ENCODE measurements at regions not wholly inside any gene's neighbourhood (a gene's known extent, or its start where the extent isn't known, plus 50 kb on each side); places are given as distances from the start of the nearest gene placed in this dataset.
"Not testable (repeated sequence)": the region's sequence is repeated elsewhere in the genome, so short reads cannot be mapped to it uniquely, and the experiment has no call there.

GRCh38 chr20:53858516-53858915, 211.9 kb downstream of the BCAS1 start:
- not testable (repeated sequence) for TF ChIP-seq YY1 (IDR thresholded peaks at IDR 0.05); CTCF (IDR thresholded peaks at IDR 0.05; ENCODE audit: low read depth, low read length, missing input control); ZBTB33 (IDR thresholded peaks at IDR 0.05); RAD21 (IDR thresholded peaks at IDR 0.05); MAX (IDR thresholded peaks at IDR 0.05); TAF1 (conservative IDR thresholded peaks at IDR 0.05); JUND (IDR thresholded peaks at IDR 0.05); HNF4G (IDR thresholded peaks at IDR 0.05); GABPA (IDR thresholded peaks at IDR 0.05 in 1 of 2, conservative IDR thresholded peaks at IDR 0.05 in 1 of 2); SP1 (IDR thresholded peaks at IDR 0.05); RXRA (IDR thresholded peaks at IDR 0.05); REST (IDR thresholded peaks at IDR 0.05); ATF3 (IDR thresholded peaks at IDR 0.05); NR2F2 (IDR thresholded peaks at IDR 0.05)

Measured in liver (tissue), 3 donors.